ENCODE measurements at regions not wholly inside any gene's neighbourhood (a gene's known extent, or its start where the extent isn't known, plus 50 kb on each side); places are given as distances from the start of the nearest gene placed in this dataset.

- DNase-seq (ENCODE audit: extremely low read depth in 1 of 11, low read depth in 9 of 11, low spot score in 4 of 11), result no peak
Observed at GRCh38 chr5:167160388-167160787, 1131.1 kb upstream of the WWC1 start.

- DNase-seq (ENCODE audit: extremely low read depth in 1 of 11, low read depth in 9 of 11, low spot score in 4 of 11), result no peak
Observed at GRCh38 chr5:167166696-167167095, 1124.7 kb upstream of the WWC1 start.

- no peak for DNase-seq (ENCODE audit: extremely low read depth in 1 of 11, low read depth in 9 of 11, low spot score in 4 of 11)
Observed at GRCh38 chr5:167167191-167167795, 1124.2 kb upstream of the WWC1 start.

GRCh38 chr5:167168971-167169370 lies 1122.5 kb upstream of the WWC1 start:
- peak in 2 of 11 donors; percentile 7 to 8 for DNase-seq (ENCODE audit: extremely low read depth in 1 of 11, low read depth in 9 of 11, low spot score in 4 of 11)

- no peak for DNase-seq (ENCODE audit: extremely low read depth in 1 of 11, low read depth in 9 of 11, low spot score in 4 of 11)
Observed at GRCh38 chr5:167171056-167171455, 1120.4 kb upstream of the WWC1 start.

GRCh38 chr5:167177736-167178135 lies 1113.7 kb upstream of the WWC1 start:
- DNase-seq (ENCODE audit: extremely low read depth in 1 of 11, low read depth in 9 of 11, low spot score in 4 of 11), result peak in 9 of 11 donors; percentile 4 to 35 (median 13)

GRCh38 chr5:167180906-167181305 lies 1110.5 kb upstream of the WWC1 start:
- DNase-seq (ENCODE audit: extremely low read depth in 1 of 11, low read depth in 9 of 11, low spot score in 4 of 11), result no peak

GRCh38 chr5:167205881-167206280 lies 1085.6 kb upstream of the WWC1 start:
- no peak for DNase-seq (ENCODE audit: extremely low read depth in 1 of 11, low read depth in 9 of 11, low spot score in 4 of 11)

- no peak for DNase-seq (ENCODE audit: extremely low read depth in 1 of 11, low read depth in 9 of 11, low spot score in 4 of 11)
Observed at GRCh38 chr5:167207081-167207480, 1084.4 kb upstream of the WWC1 start.

GRCh38 chr5:167208911-167209310 lies 1082.5 kb upstream of the WWC1 start:
- no peak for DNase-seq (ENCODE audit: extremely low read depth in 1 of 11, low read depth in 9 of 11, low spot score in 4 of 11)

GRCh38 chr5:167217097-167217743 lies 1074.2 kb upstream of the WWC1 start:
- no peak for DNase-seq (ENCODE audit: extremely low read depth in 1 of 11, low read depth in 9 of 11, low spot score in 4 of 11)

- no peak for DNase-seq (ENCODE audit: extremely low read depth in 1 of 11, low read depth in 9 of 11, low spot score in 4 of 11)
Observed at GRCh38 chr5:167219298-167219697, 1072.1 kb upstream of the WWC1 start.

GRCh38 chr5:167226386-167226785 lies 1065.1 kb upstream of the WWC1 start:
- no peak for DNase-seq (ENCODE audit: extremely low read depth in 1 of 11, low read depth in 9 of 11, low spot score in 4 of 11)

- no peak for DNase-seq (ENCODE audit: extremely low read depth in 1 of 11, low read depth in 9 of 11, low spot score in 4 of 11)
Observed at GRCh38 chr5:167228134-167228533, 1063.3 kb upstream of the WWC1 start.

GRCh38 chr5:167229751-167230150 lies 1061.7 kb upstream of the WWC1 start:
- DNase-seq (ENCODE audit: extremely low read depth in 1 of 11, low read depth in 9 of 11, low spot score in 4 of 11), result no peak

GRCh38 chr5:167230414-167230813 lies 1061.0 kb upstream of the WWC1 start:
- no peak for DNase-seq (ENCODE audit: extremely low read depth in 1 of 11, low read depth in 9 of 11, low spot score in 4 of 11)

GRCh38 chr5:167232675-167233311 lies 1058.7 kb upstream of the WWC1 start:
- peak in 2 of 11 donors; percentile 21 to 33 for DNase-seq (ENCODE audit: extremely low read depth in 1 of 11, low read depth in 9 of 11, low spot score in 4 of 11)

- DNase-seq (ENCODE audit: extremely low read depth in 1 of 11, low read depth in 9 of 11, low spot score in 4 of 11), result peak in 3 of 11 donors; percentile 20 to 33 (median 30)
Observed at GRCh38 chr5:167233507-167234220, 1057.8 kb upstream of the WWC1 start.

- no peak for DNase-seq (ENCODE audit: extremely low read depth in 1 of 11, low read depth in 9 of 11, low spot score in 4 of 11)
Observed at GRCh38 chr5:167241436-167242067, 1049.9 kb upstream of the WWC1 start.

Data from renal cortex interstitium (tissue), 11 donors.